Ramos (cell line): ENCODE measurements at regions not wholly inside any gene's neighbourhood (a gene's known extent, or its start where the extent isn't known, plus 50 kb on each side); places are given as distances from the start of the nearest gene placed in this dataset.

Experiments used
- in situ Hi-C: fragments of 300-500 bp; cut with MboI; formaldehyde crosslinking; loops from one replicate; pipeline ENCODE4 v1.14.3; 2022; ENCODE audit warnings: low sequenced_read_pairs; ENCODE audit not compliant: unreplicated experiment

- in situ Hi-C loops: no loop called here
Observed at GRCh38 chr2:103254611-103255010, 492.8 kb downstream of the TMEM182 start.

- in situ Hi-C loops: no loop called here
Observed at GRCh38 chr2:103264058-103264768, 502.4 kb downstream of the TMEM182 start.

- in situ Hi-C loops: no loop called here
Observed at GRCh38 chr2:103265521-103265920, 503.7 kb downstream of the TMEM182 start.

DNA sequence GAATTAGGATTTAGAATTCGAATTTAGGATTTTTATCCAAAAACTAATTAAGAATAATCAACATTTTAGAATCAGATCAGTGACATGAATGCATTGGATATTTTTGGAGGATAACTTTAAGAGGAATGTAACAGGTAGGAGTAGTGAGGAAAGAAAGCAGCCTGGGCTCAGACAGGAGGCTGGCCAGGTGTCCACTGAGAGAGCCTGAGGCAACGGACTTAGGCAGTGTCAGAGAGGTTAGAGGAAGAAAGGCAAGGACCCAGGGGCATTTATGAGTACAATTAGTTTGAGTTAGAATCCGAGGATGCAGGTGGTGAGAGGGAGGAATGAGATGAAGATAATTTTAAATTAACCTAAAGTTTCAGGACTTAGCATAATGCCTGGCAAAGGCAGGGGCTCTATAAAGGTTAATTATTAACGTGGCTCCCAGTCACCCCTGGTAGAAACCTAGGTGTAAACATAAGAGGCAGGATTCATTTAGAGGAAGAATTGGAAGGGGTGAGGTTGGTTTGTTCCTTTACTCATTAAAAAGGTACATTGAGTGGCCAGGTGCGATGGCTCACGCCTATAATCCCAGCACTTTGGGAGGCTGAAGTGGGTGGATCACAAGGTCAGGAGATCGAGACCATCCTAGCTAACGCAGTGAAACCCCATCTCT lies 507.1 kb downstream of the TMEM182 start:
- in situ Hi-C loops: no loop called here

DNA sequence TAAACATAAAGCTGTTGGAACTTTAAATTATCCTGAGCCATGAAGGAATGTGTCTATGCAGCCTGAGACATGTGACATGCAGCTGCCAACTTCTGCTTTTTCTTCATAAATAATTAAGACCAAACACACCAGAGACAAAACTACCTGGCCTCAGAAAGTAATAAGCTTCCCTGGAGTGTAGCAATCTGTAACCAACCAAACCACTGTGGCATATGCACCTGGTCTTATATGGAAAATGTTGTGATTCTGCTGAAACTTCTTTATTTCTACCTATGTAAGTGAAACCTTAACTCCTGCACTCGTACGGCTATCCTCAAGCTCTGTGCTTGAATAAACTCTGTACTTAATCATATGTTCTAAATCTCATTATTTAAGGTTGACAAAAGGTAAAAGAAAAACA lies 515.0 kb downstream of the TMEM182 start:
- in situ Hi-C loops: no loop called here

DNA sequence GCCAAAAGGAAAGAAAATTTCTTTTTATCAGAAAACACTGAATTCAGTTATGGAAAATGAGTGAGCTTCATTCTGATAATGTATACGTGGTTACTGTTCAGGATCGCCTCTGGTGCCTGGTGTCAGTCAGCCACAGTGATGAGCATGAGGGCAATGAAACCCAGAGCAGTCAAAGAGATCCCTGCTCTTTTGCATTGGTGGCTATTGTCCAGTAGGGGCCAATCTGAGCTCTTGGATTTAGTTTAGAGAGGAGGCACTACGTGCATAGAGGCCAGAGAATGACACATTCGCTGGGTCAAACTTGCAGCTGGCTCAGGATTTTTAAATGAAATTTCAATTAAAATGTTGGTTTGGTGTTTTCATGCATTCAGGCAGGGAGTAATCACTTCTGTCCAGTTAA lies 522.9 kb downstream of the TMEM182 start:
- in situ Hi-C loops: no loop called here

DNA sequence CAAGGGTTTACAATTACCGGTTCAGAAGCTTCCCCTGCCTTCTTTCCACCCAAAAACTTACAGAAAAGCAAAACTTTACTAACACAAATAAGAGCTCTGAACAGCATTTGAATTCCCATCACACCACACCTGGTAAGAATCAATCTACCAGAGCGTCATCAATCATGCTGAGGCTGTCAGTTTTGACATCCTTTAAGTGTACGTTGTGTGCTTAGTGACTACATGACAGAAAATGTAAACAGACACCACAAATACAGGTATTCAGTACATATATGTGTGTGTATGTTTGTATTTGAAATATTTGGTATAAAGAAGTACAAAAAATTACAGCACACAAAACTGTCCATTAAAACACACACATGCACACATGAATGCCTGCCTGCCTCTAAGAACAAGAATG lies 523.5 kb downstream of the TMEM182 start:
- in situ Hi-C loops: no loop called here

GRCh38 chr2:103287746-103288145 lies 525.9 kb downstream of the TMEM182 start:
- in situ Hi-C loops: no loop called here

- in situ Hi-C loops: no loop called here
Observed at GRCh38 chr2:103288696-103289095, 526.9 kb downstream of the TMEM182 start.

GRCh38 chr2:103289105-103289725 lies 527.4 kb downstream of the TMEM182 start:
- in situ Hi-C loops: no loop called here

DNA sequence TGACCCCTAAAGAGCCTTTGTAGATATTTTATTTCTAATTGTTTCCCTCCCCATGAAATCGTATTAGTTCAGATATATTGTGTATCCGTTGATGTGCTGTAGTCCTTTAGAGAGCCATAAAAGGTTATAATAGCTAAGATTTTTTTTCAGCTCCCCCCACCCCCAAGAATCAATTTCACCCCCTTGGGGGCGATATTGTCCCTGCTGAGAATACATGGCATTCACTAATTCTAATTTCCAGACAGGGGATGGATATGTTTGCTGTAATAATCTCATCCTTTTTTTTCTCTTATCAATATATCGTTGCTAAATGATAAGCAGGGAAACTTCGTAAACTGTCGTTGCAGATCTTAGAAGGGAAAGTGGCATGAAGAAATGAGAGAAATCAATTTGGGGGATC lies 530.7 kb downstream of the TMEM182 start:
- in situ Hi-C loops: no loop called here

GRCh38 chr2:103293067-103293741 lies 531.4 kb downstream of the TMEM182 start:
- in situ Hi-C loops: no loop called here

DNA sequence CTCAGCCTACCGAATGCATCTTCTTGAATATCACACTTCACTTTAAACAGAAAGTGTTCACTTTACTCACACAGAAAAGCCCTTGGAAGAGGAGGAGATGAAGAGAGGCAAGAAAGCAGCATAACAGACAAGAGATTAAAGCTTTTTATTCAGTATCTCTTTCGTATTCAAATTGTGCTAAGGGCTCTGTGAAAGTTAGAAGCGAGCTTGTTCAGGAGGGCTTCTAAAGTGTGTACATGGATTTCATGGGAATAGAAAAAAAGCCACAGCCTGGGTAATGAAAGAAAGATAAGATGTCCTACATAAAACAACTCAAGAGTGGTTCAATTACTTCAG lies 531.9 kb downstream of the TMEM182 start:
- in situ Hi-C loops: no loop called here

- in situ Hi-C loops: no loop called here
Observed at GRCh38 chr2:103294420-103294819, 532.6 kb downstream of the TMEM182 start.

GRCh38 chr2:103295591-103295990 lies 533.8 kb downstream of the TMEM182 start:
- in situ Hi-C loops: no loop called here

DNA sequence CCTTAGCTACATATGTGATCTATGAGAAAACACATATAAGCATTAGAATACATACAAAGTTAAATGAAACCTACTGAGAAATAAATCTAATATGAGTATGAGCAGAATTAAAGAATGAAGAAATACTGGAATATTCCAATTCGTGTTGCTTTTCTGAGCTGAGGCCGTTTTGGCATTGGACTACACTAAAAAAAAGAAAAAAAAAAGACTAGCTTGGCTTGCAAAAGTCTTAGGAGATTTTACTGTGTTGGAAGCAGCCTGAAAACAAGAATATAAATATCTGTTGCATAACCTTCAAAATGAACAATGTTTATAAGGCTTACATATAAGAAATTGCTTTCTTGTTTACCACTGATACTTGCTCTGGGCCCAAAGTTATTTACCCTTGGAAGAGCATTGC lies 562.8 kb downstream of the TMEM182 start:
- in situ Hi-C loops: no loop called here

GRCh38 chr2:103327386-103327785 lies 565.6 kb downstream of the TMEM182 start:
- in situ Hi-C loops: no loop called here

- in situ Hi-C loops: no loop called here
Observed at GRCh38 chr2:103327966-103328365, 566.1 kb downstream of the TMEM182 start.

GRCh38 chr2:103335403-103335802 lies 573.6 kb downstream of the TMEM182 start:
- in situ Hi-C loops: no loop called here

DNA sequence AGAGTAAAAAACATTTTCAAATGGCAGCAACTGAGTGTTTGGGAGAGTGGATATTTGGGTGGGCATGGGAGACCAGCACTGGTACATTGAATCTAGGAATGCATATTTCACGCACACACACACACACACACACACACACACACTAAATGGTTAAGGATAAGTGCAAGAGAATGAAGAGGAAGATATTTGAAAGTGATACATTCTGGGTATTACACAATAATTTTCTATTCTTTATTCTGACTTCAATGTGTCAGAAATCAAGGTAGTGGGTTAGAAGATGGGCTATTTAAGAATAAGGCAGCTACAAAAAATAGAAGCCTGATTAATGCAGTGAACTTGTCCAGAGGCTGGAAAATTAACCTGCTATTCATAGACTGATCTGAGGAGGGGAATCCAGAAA lies 577.0 kb downstream of the TMEM182 start:
- in situ Hi-C loops: no loop called here

DNA sequence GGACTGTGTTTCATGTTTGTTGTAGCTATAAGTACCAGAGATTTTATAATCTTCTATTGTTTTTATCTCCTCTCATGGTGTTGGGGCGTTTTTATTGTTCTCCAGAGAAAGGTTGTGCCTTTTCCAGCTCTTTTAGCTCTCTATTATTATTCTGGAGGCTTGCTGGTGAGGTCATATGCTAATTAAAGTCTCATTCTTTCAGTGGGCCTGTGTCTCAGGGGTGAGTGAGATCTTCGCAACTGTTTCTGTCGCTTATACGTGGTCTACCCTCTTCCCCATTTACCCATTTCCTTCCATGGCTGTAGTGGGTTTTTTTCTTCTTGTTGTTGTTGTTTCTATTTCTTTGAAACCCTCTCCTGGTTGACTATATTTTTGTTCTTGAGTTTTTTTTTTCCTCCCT lies 584.9 kb downstream of the TMEM182 start:
- in situ Hi-C loops: no loop called here
